ENCODE measurements at regions not wholly inside any gene's neighbourhood (a gene's known extent, or its start where the extent isn't known, plus 50 kb on each side); places are given as distances from the start of the nearest gene placed in this dataset.

DNA sequence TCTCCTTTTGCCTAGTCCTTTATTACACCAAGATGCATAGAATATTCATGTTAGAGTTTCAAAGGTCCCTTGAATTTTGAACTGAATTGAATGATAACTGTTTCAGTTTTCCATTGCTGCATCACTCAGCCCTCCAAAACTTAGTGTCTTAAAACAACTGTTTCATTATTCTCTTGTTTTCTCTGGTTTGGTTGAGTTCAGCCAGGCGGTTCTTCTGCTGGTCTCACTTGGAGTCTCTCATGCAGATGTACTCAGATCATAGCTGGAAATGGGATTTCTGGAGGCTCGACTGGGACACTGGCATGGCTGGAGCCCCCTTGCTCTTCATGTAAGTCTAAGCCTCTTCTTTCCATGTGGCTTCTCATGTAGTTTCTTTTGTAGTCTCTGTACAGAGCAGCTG lies 107.2 kb upstream of the MKI67 start:
- no peaks in the 10 kb centered on the region for H3K4me1 ChIP-seq (replicated peaks in 1 of 2; ENCODE audit: control insufficient read depth in 2 of 2, insufficient read depth in 2 of 2, low read length in 2 of 2)
- BruUV-seq (replicated peaks): no TSS peak
- H3K9me3 ChIP-seq (replicated peaks; ENCODE audit: control insufficient read depth, insufficient read depth, low read depth, low read length): no peaks in the 10 kb centered on the region
- H3K4me2 ChIP-seq (ENCODE audit: insufficient read depth, low read length): no peak overlapping the region
- H3K27me3 ChIP-seq (ENCODE audit: control insufficient read depth in 2 of 2, insufficient read depth in 2 of 2, low read length in 2 of 2): no peaks in the 10 kb centered on the region
- no peak for FAIRE-seq
- WGBS (ENCODE audit: insufficient coverage, low coverage, missing lambda C conversion rate): 0% methylated on average over 2 of the region's 2 CpGs
- CTCF ChIA-PET (ENCODE audit: low intra/inter-chr PET ratio): no interaction called here
- POLR2A ChIA-PET: no interaction called here
- no peaks in the 10 kb centered on the region for H3K79me2 ChIP-seq (ENCODE audit: control insufficient read depth, insufficient read depth, low read length)
- no peaks in the 10 kb centered on the region for H3K9me1 ChIP-seq (ENCODE audit: control insufficient read depth, insufficient read depth, low read length)
- no peak overlapping the region for H3K4me3 ChIP-seq
- no peaks in the 10 kb centered on the region for H3K36me3 ChIP-seq (ENCODE audit: control insufficient read depth, insufficient read depth, low read length)
- ATAC-seq: no peak
- H2AFZ ChIP-seq (ENCODE audit: low read depth, low read length): no peak overlapping the region
- TF ChIP-seq STAT6 (CRISPR knock-in tag; IDR thresholded peaks at IDR 0.05) (no peak), ZNF3 (CRISPR knock-in tag; IDR thresholded peaks at IDR 0.05) (no peak), MXI1 (IDR thresholded peaks at IDR 0.05; ENCODE audit: low read depth, low read length) (no peak), KAT8 (IDR thresholded peaks at IDR 0.05; ENCODE audit: low read depth) (no peak), SP1 (CRISPR knock-in tag; IDR thresholded peaks at IDR 0.05) (no peak), ZEB2 (IDR thresholded peaks at IDR 0.05) (no peak), ZBTB34 (CRISPR knock-in tag; IDR thresholded peaks at IDR 0.05) (no peak), HMGXB4 (CRISPR knock-in tag; IDR thresholded peaks at IDR 0.05) (no peak), NEUROD1 (IDR thresholded peaks at IDR 0.05; ENCODE audit: borderline replicate concordance, low read depth, low read length, partially characterized antibody) (no peak), BCLAF1 (IDR thresholded peaks at IDR 0.05; ENCODE audit: borderline replicate concordance in 1 of 2, control insufficient read depth in 1 of 2, low read depth in 2 of 2, low read length in 1 of 2) (no peak)
- TF ChIP-seq, protein P1, sequence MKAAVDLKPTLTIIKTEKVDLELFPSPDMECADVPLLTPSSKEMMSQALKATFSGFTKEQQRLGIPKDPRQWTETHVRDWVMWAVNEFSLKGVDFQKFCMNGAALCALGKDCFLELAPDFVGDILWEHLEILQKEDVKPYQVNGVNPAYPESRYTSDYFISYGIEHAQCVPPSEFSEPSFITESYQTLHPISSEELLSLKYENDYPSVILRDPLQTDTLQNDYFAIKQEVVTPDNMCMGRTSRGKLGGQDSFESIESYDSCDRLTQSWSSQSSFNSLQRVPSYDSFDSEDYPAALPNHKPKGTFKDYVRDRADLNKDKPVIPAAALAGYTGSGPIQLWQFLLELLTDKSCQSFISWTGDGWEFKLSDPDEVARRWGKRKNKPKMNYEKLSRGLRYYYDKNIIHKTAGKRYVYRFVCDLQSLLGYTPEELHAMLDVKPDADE (conservative IDR thresholded peaks at IDR 0.05; ENCODE audit: control insufficient read depth, low read depth, low read length): no peak
- no peak overlapping the region for H3K9ac ChIP-seq (ENCODE audit: insufficient read depth in 1 of 2, low read depth in 2 of 2, low read length in 2 of 2)
- no peaks in the 10 kb centered on the region for H4K20me1 ChIP-seq (replicated peaks; ENCODE audit: control insufficient read depth, insufficient read depth, low read length)
- DNase-seq (ENCODE audit: extremely low read depth in 1 of 4, low spot score in 3 of 4): no peak
- in situ Hi-C loops (cut with MboI) (no loop called here), intact Hi-C loops (cut with micrococcal nuclease) (no loop called here)
- H3K27ac ChIP-seq (ENCODE audit: extremely low read depth, low read depth, low read length): no peak overlapping the region

Measured in K562 (cell line).